Esophagus muscularis mucosa (tissue), 3 donors: ENCODE measurements at regions not wholly inside any gene's neighbourhood (a gene's known extent, or its start where the extent isn't known, plus 50 kb on each side); places are given as distances from the start of the nearest gene placed in this dataset.

ENCODE experiments used
- CTCF ChIP-seq, 3 experiments: fragments of 200-600 bp in 2 of 3; fragments of 450-650 bp in 1 of 3; sonication (generic) in 2 of 3; IDR thresholded peaks; one replicate each; pipeline ENCODE4 v1.5.1; 2017 to 2019; ENCODE audit warnings: antibody characterized with exemption in 3 of 3, mild to moderate bottlenecking in 2 of 3, moderate library complexity in 1 of 3
- POLR2AphosphoS5 ChIP-seq, 2 donors: sonication (generic); formaldehyde crosslinking; IDR thresholded peaks; one replicate each; pipeline ENCODE4 v1.6.1; 2017; ENCODE audit warnings: antibody characterized with exemption in 2 of 2

GRCh38 chr17:37824534-37825485, 80.0 kb upstream of the HNF1B start:
- TF ChIP-seq CTCF (IDR thresholded peaks at IDR 0.05): no peak
- no peak for TF ChIP-seq POLR2AphosphoS5 (IDR thresholded peaks at IDR 0.05)
